Loucy (cell line): ENCODE measurements at regions not wholly inside any gene's neighbourhood (a gene's known extent, or its start where the extent isn't known, plus 50 kb on each side); places are given as distances from the start of the nearest gene placed in this dataset.

Source experiments
- H2AFZ ChIP-seq: fragments of 200-600 bp; sonication (generic); 2 replicates; pipeline ENCODE4 v1.6.0; 2016; ENCODE audit warnings: antibody characterized with exemption, mild to moderate bottlenecking, low read length, moderate library complexity
- H3F3A ChIP-seq: fragments of 200-600 bp; 2 replicates; pipeline ENCODE4 v1.6.0; 2016; ENCODE audit warnings: antibody characterized with exemption, low read depth, mild to moderate bottlenecking
- H3K27me3 ChIP-seq: fragments of 200-600 bp; sonication (generic); 2 replicates; pipeline ENCODE4 v1.6.1; 2014; ENCODE audit warnings: low read length, mild to moderate bottlenecking; ENCODE audit not compliant: insufficient read depth, poor library complexity, severe bottlenecking
- H3K36me3 ChIP-seq: fragments of 200-600 bp; sonication (generic); 2 replicates; pipeline ENCODE4 v1.6.1; 2016; ENCODE audit warnings: low read length; ENCODE audit not compliant: insufficient read depth
- H3K4me1 ChIP-seq: fragments of 200-600 bp; sonication (generic); 2 replicates; pipeline ENCODE4 v1.5.1; 2014; ENCODE audit warnings: low read length, mild to moderate bottlenecking; ENCODE audit not compliant: insufficient read depth, poor library complexity, severe bottlenecking
- H3K4me2 ChIP-seq: fragments of 200-600 bp; sonication (generic); 2 replicates; pipeline ENCODE4 v1.6.0; 2014; ENCODE audit warnings: antibody characterized with exemption, low read length, low read depth, mild to moderate bottlenecking; ENCODE audit not compliant: poor library complexity, severe bottlenecking
- H3K4me3 ChIP-seq: fragments of 200-600 bp; sonication (generic); 2 replicates; pipeline ENCODE4 v1.5.1; 2014; ENCODE audit warnings: low read length, mild to moderate bottlenecking, mixed read lengths; ENCODE audit not compliant: poor library complexity, severe bottlenecking
- H3K79me2 ChIP-seq: fragments of 200-600 bp; sonication (generic); 2 replicates; pipeline ENCODE4 v1.6.1; 2014; ENCODE audit warnings: low read length; ENCODE audit not compliant: insufficient read depth
- H3K9ac ChIP-seq: fragments of 200-600 bp; sonication (generic); 2 replicates; pipeline ENCODE4 v1.6.0; 2014; ENCODE audit warnings: mild to moderate bottlenecking, low read depth, low read length, moderate library complexity; ENCODE audit not compliant: poor library complexity, severe bottlenecking
- H3K9me2 ChIP-seq: fragments of 200-600 bp; sonication (generic); replicated peaks from 2 replicates; pipeline ENCODE4 v1.6.1; 2016; ENCODE audit warnings: low read depth, low read length, mixed read lengths
- H3K9me3 ChIP-seq: fragments of 200-600 bp; sonication (generic); 2 replicates; pipeline ENCODE4 v1.6.1; 2014; ENCODE audit warnings: mild to moderate bottlenecking, antibody characterized with exemption, low read length, low read depth; ENCODE audit not compliant: insufficient read depth
- H4K20me1 ChIP-seq: fragments of 200-600 bp; sonication (generic); 2 replicates; pipeline ENCODE4 v1.6.0; 2014; ENCODE audit warnings: antibody characterized with exemption, low read length, mild to moderate bottlenecking; ENCODE audit not compliant: insufficient read depth, poor library complexity, severe bottlenecking
- EZH2phosphoT487 ChIP-seq: fragments of 200-600 bp; IDR thresholded peaks from 2 replicates; pipeline ENCODE4 v1.6.1; 2018; ENCODE audit warnings: antibody characterized with exemption, mild to moderate bottlenecking, moderate library complexity, borderline replicate concordance
- TF ChIP-seq, protein P1 (sequence below): fragments of 200-600 bp; sonication (generic); conservative IDR thresholded peaks from 2 replicates; pipeline ENCODE4 v1.5.1; 2014; ENCODE audit warnings: mild to moderate bottlenecking, antibody characterized with exemption, low read length

DNA sequence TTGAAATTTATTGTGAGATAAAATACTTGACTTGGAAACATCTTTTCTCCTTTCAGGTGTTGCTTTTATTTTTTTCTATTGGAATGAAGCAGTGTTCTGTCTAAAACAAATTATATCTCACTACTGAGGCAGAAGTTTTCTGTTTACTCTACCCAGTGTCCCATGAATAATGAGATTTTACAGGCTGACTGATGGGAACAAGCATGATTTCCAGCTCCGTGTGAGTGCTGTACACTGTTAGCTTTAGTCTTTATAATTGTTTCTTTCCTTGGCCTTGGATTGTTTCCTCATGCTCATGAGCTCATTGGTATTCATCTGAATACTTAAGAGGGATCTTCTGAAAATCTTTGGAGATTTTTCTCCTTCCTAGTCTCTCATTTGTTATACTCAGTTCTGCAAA lies 2049.5 kb upstream of the PRR20A start:
- Histone ChIP-seq H3K36me3 (no peaks in the 10 kb centered on the region), H3K9me2 (no peaks in the 10 kb centered on the region), H3K79me2 (no peaks in the 10 kb centered on the region), H3K27me3 (no peaks in the 10 kb centered on the region), H3K4me1 (no peaks in the 10 kb centered on the region), H3F3A (no peaks in the 10 kb centered on the region), H3K4me2 (no peak overlapping the region), H3K4me3 (no peak overlapping the region), H2AFZ (no peak overlapping the region), H4K20me1 (no peaks in the 10 kb centered on the region), H3K9me3 (no peaks in the 10 kb centered on the region), H3K9ac (no peak overlapping the region)
- no peak for TF ChIP-seq EZH2phosphoT487
- TF ChIP-seq, protein P1, sequence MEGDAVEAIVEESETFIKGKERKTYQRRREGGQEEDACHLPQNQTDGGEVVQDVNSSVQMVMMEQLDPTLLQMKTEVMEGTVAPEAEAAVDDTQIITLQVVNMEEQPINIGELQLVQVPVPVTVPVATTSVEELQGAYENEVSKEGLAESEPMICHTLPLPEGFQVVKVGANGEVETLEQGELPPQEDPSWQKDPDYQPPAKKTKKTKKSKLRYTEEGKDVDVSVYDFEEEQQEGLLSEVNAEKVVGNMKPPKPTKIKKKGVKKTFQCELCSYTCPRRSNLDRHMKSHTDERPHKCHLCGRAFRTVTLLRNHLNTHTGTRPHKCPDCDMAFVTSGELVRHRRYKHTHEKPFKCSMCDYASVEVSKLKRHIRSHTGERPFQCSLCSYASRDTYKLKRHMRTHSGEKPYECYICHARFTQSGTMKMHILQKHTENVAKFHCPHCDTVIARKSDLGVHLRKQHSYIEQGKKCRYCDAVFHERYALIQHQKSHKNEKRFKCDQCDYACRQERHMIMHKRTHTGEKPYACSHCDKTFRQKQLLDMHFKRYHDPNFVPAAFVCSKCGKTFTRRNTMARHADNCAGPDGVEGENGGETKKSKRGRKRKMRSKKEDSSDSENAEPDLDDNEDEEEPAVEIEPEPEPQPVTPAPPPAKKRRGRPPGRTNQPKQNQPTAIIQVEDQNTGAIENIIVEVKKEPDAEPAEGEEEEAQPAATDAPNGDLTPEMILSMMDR = no peak

GRCh38 chr13:55106509-55106908 lies 2034.2 kb upstream of the PRR20A start:
- H3K79me2 ChIP-seq = no peaks in the 10 kb centered on the region
- no peak overlapping the region for H3K4me3 ChIP-seq
- H3K9ac ChIP-seq = no peak overlapping the region
- TF ChIP-seq EZH2phosphoT487 = no peak
- TF ChIP-seq, protein P1 = no peak
- H3K9me3 ChIP-seq = 0 out of 2 replicates have a peak, but pooled peaks cover 2% of the 10 kb centered on the region
- no peak overlapping the region for H2AFZ ChIP-seq
- no peaks in the 10 kb centered on the region for H3K36me3 ChIP-seq
- no peak overlapping the region for H3K4me2 ChIP-seq
- H3K4me1 ChIP-seq = peaks cover 3% of the 10 kb centered on the region
- no peaks in the 10 kb centered on the region for H3F3A ChIP-seq
- no peaks in the 10 kb centered on the region for H3K27me3 ChIP-seq
- H4K20me1 ChIP-seq = no peaks in the 10 kb centered on the region
- no peaks in the 10 kb centered on the region for H3K9me2 ChIP-seq

- Histone ChIP-seq H3K4me3 (no peak overlapping the region), H4K20me1 (no peaks in the 10 kb centered on the region), H2AFZ (no peak overlapping the region), H3K36me3 (no peaks in the 10 kb centered on the region), H3K9me2 (no peaks in the 10 kb centered on the region), H3K4me1 (no peaks in the 10 kb centered on the region), H3F3A (no peaks in the 10 kb centered on the region), H3K4me2 (no peak overlapping the region), H3K9ac (no peak overlapping the region), H3K79me2 (no peaks in the 10 kb centered on the region), H3K27me3 (no peaks in the 10 kb centered on the region), H3K9me3 (no peaks in the 10 kb centered on the region)
- TF ChIP-seq, protein P1 = no peak
- no peak for TF ChIP-seq EZH2phosphoT487
Measured at GRCh38 chr13:55120631-55121030, 2020.1 kb upstream of the PRR20A start.
